HepG2 (cell line): ENCODE measurements at regions not wholly inside any gene's neighbourhood (a gene's known extent, or its start where the extent isn't known, plus 50 kb on each side); places are given as distances from the start of the nearest gene placed in this dataset.

Experiments used
- ATAC-seq: fragments of 200-7000 bp; cut with Tn5 transposase; 3 replicates; pipeline ENCODE4 v1.9.1; 2020; ENCODE audit warnings: mild to moderate bottlenecking, moderate library complexity
- BruUV-seq: library from RNA; stranded (reverse); fragments of 400-500 nt; replicated peaks from 2 replicates; lab custom pipeline; 2021; lab: Mats Ljungman, UMichigan
- CTCF ChIA-PET: fragments of 300-600 bp; formaldehyde crosslinking; extraction: SDS; loops from one replicate; lab custom pipeline; 2021; ENCODE audit warnings: low total read pairs, inconsistent platforms, low intra/inter-chr PET ratio; lab: Yijun Ruan, JAX
- POLR2A ChIA-PET: fragments of 350-600 bp; sonication (Branson Sonifier 250); formaldehyde crosslinking; loops from one replicate; lab custom pipeline; 2020; ENCODE audit warnings: antibody characterized with exemption, inconsistent platforms; lab: Yijun Ruan, JAX
- DNase-seq: peaks from one replicate; pipeline ENCODE4 v3.0.0-alpha.2; 2015; ENCODE audit warnings: low spot score
- FAIRE-seq: peaks from 3 replicates; lab custom pipeline; 2011; peaks lifted over from hg19 to GRCh38; lab: Jason Lieb, UNC
- H2AFZ ChIP-seq: one replicate; pipeline ENCODE4 v1.6.1; 2011; ENCODE audit warnings: low read length, inconsistent platforms
- H3K27ac ChIP-seq: fragments of 300-600 bp; 3 replicates; pipeline ENCODE4 v1.8.0; 2011; ENCODE audit warnings: mixed run types, mild to moderate bottlenecking, mixed read lengths, low read length, inconsistent platforms; ENCODE audit not compliant: insufficient read depth; ENCODE audit errors: extremely low read length
- H3K27me3 ChIP-seq, 2 experiments: fragments of 200-600 bp in 1 of 2; 2 replicates in 1 of 2; 3 replicates in 1 of 2; pipeline versions ENCODE4 v1.6.0 to v1.8.0; 2011; ENCODE audit warnings: low read length in 2 of 2, mild to moderate bottlenecking in 2 of 2, moderate library complexity in 2 of 2, inconsistent platforms in 1 of 2; ENCODE audit not compliant: insufficient read depth in 2 of 2, control insufficient read depth in 1 of 2
- H3K36me3 ChIP-seq, 2 experiments: fragments of 200-600 bp in 1 of 2; replicated peaks in 1 of 2; 2 replicates in 1 of 2; 3 replicates in 1 of 2; pipeline versions ENCODE4 v1.5.1 to v1.8.0; 2011; ENCODE audit warnings: low read length in 2 of 2, inconsistent platforms in 1 of 2; ENCODE audit not compliant: insufficient read depth in 2 of 2, control insufficient read depth in 1 of 2
- H3K4me1 ChIP-seq: 2 replicates; pipeline ENCODE4 v1.5.1; 2012; ENCODE audit warnings: low read length, inconsistent platforms; ENCODE audit not compliant: insufficient read depth
- H3K4me2 ChIP-seq: 2 replicates; pipeline ENCODE4 v1.6.0; 2011; ENCODE audit warnings: low read depth, low read length, inconsistent platforms
- H3K4me3 ChIP-seq, 3 experiments: fragments of 200-600 bp in 1 of 3; sonication (generic), shearing (Covaris generic) in 1 of 3; replicated peaks in 1 of 3; 2 replicates each; pipeline ENCODE4 v1.5.1; 2011 to 2016; ENCODE audit warnings: low read length in 3 of 3, inconsistent platforms in 2 of 3, low read depth in 2 of 3, mild to moderate bottlenecking in 2 of 3, control low read depth in 1 of 3, mixed read lengths in 1 of 3; ENCODE audit not compliant: insufficient read depth in 1 of 3
- H3K79me2 ChIP-seq: one replicate; pipeline ENCODE4 v1.6.1; 2011; ENCODE audit warnings: low read length, inconsistent platforms; ENCODE audit not compliant: insufficient read depth
- H3K9ac ChIP-seq: 2 replicates; pipeline ENCODE4 v1.6.0; 2011; ENCODE audit warnings: mild to moderate bottlenecking, low read depth, low read length, inconsistent platforms; ENCODE audit not compliant: insufficient read depth
- H3K9me3 ChIP-seq: 2 replicates; pipeline ENCODE4 v1.5.1; 2012; ENCODE audit warnings: mild to moderate bottlenecking, low read length
- H4K20me1 ChIP-seq: 2 replicates; pipeline ENCODE4 v1.6.0; 2011; ENCODE audit warnings: inconsistent platforms, mild to moderate bottlenecking, low read length, moderate library complexity; ENCODE audit not compliant: insufficient read depth
- ADNP ChIP-seq: sonication (generic); formaldehyde crosslinking; IDR thresholded peaks from 2 replicates; pipeline ENCODE4 v1.4.0; 2020; ENCODE audit warnings: missing genetic modification reagents
- ARNTL ChIP-seq: sonication (generic); formaldehyde crosslinking; IDR thresholded peaks from 2 replicates; pipeline ENCODE4 v1.4.0; 2020; ENCODE audit warnings: mild to moderate bottlenecking, missing genetic modification reagents
- CEBPG ChIP-seq: IDR thresholded peaks from 2 replicates; pipeline ENCODE4 v1.6.1; 2016
- GFI1 ChIP-seq: sonication (generic); formaldehyde crosslinking; IDR thresholded peaks from 2 replicates; pipeline ENCODE4 v1.5.0; 2020; ENCODE audit warnings: missing genetic modification reagents, mild to moderate bottlenecking, borderline replicate concordance
- GRHL1 ChIP-seq: sonication (generic); formaldehyde crosslinking; conservative IDR thresholded peaks from 2 replicates; pipeline ENCODE4 v1.8.0; 2022; ENCODE audit warnings: missing genetic modification reagents
- MAX ChIP-seq: IDR thresholded peaks from 2 replicates; pipeline ENCODE4 v1.6.1; 2012; ENCODE audit warnings: inconsistent platforms
- STAG1 ChIP-seq: sonication (generic); formaldehyde crosslinking; IDR thresholded peaks from 2 replicates; pipeline ENCODE4 v1.4.0; 2020; ENCODE audit warnings: missing genetic modification reagents
- ZNF101 ChIP-seq: sonication (generic); formaldehyde crosslinking; IDR thresholded peaks from 2 replicates; pipeline ENCODE4 v1.4.0; 2020; ENCODE audit warnings: mild to moderate bottlenecking, low read depth, missing genetic modification reagents, borderline replicate concordance
- ZNF34 ChIP-seq: sonication (generic); formaldehyde crosslinking; IDR thresholded peaks from 2 replicates; pipeline ENCODE4 v1.4.0; 2020; ENCODE audit warnings: mild to moderate bottlenecking, missing genetic modification reagents, borderline replicate concordance
- ZNF616 ChIP-seq: sonication (generic); formaldehyde crosslinking; IDR thresholded peaks from 2 replicates; pipeline ENCODE4 v1.5.0; 2020; ENCODE audit warnings: low read depth, mild to moderate bottlenecking, missing genetic modification reagents
- ZNF652 ChIP-seq: IDR thresholded peaks from 2 replicates; pipeline ENCODE4 v1.6.1; 2016; ENCODE audit warnings: low read depth, borderline replicate concordance
- WGBS: methylation state at CpG from one replicate; pipeline ENCODE4 v1.1.6; 2017; ENCODE audit warnings: low lambda C conversion rate; 5-methylcytosine and 5-hydroxymethylcytosine counted together
- in situ Hi-C: cut with HindIII; loops from 2 replicates; pipeline ENCODE4 v1.10.0; 2017; ENCODE audit warnings: low pct_unique_long_range_greater_than_20kb; ENCODE audit not compliant: extremely low pct_ligation_motif_present
- intact Hi-C: fragments of 100-400 bp; cut with micrococcal nuclease; formaldehyde crosslinking; loops from one replicate; pipeline ENCODE4 v1.10.0; 2022; ENCODE audit not compliant: unreplicated experiment
- TF ChIP-seq, protein P1 (sequence below): sonication (generic); formaldehyde crosslinking; IDR thresholded peaks from 2 replicates; pipeline ENCODE4 v1.5.0; 2020; ENCODE audit warnings: mild to moderate bottlenecking, low read depth, missing genetic modification reagents, borderline replicate concordance
- TF ChIP-seq, protein P2 (sequence below): sonication (generic); formaldehyde crosslinking; IDR thresholded peaks from 2 replicates; pipeline ENCODE4 v1.4.0; 2020; ENCODE audit warnings: mild to moderate bottlenecking, missing genetic modification reagents
- TF ChIP-seq, protein P3 (sequence below): sonication (generic); formaldehyde crosslinking; IDR thresholded peaks from 2 replicates; pipeline ENCODE4 v1.4.0; 2020; ENCODE audit warnings: missing genetic modification reagents

DNA sequence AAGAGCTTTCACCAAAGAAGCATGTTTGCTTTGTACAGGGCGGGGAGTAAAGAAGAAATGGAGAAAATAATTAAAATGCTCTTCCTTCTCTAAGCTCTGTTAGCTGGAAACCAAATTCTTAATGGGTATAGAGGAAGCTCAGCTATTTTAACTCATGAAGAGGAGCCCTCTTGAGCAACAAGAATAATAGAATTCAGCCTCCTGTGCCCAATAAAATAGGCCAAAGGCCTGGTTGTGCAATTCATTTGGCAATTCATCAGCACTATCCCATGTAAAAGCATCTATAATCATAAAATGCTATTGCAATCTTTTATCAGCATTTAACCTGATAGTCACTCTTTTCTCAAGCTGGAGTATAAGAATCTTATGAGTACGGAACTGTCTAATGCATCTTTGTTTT, 133.6 kb upstream of the CDH6 start:
- no peak for FAIRE-seq
- POLR2A ChIA-PET = no interaction called here
- no peak overlapping the region for H3K4me2 ChIP-seq
- no peaks in the 10 kb centered on the region; a peak in 1 of 5 replicates for H3K27me3 ChIP-seq
- in situ Hi-C loops (no loop called here), intact Hi-C loops (no loop called here)
- WGBS = 1% methylated on average over 2 of the region's 2 CpGs
- no TSS peak for BruUV-seq
- no peak overlapping the region for H2AFZ ChIP-seq
- no peak for ATAC-seq
- no peak overlapping the region for H3K9ac ChIP-seq
- no peak overlapping the region for H3K27ac ChIP-seq
- no peaks in the 10 kb centered on the region for H3K9me3 ChIP-seq
- H4K20me1 ChIP-seq = no peaks in the 10 kb centered on the region
- H3K79me2 ChIP-seq = no peaks in the 10 kb centered on the region
- H3K36me3 ChIP-seq = no peaks in the 10 kb centered on the region
- H3K4me1 ChIP-seq = no peaks in the 10 kb centered on the region
- no peak for DNase-seq
- CTCF ChIA-PET = no interaction called here
- TF ChIP-seq ARNTL (CRISPR knock-in tag) (no peak), CEBPG (CRISPR knock-in tag) (no peak), ADNP (CRISPR knock-in tag) (no peak), ZNF652 (no peak), MAX (no peak), ZNF616 (no peak), GFI1 (no peak), ZNF34 (CRISPR knock-in tag) (no peak), STAG1 (CRISPR knock-in tag) (no peak), ZNF101 (CRISPR knock-in tag) (no peak), GRHL1 (no peak)
- TF ChIP-seq, protein P1, sequence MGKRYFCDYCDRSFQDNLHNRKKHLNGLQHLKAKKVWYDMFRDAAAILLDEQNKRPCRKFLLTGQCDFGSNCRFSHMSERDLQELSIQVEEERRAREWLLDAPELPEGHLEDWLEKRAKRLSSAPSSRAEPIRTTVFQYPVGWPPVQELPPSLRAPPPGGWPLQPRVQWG (CRISPR knock-in tag) = no peak
- TF ChIP-seq, protein P2, sequence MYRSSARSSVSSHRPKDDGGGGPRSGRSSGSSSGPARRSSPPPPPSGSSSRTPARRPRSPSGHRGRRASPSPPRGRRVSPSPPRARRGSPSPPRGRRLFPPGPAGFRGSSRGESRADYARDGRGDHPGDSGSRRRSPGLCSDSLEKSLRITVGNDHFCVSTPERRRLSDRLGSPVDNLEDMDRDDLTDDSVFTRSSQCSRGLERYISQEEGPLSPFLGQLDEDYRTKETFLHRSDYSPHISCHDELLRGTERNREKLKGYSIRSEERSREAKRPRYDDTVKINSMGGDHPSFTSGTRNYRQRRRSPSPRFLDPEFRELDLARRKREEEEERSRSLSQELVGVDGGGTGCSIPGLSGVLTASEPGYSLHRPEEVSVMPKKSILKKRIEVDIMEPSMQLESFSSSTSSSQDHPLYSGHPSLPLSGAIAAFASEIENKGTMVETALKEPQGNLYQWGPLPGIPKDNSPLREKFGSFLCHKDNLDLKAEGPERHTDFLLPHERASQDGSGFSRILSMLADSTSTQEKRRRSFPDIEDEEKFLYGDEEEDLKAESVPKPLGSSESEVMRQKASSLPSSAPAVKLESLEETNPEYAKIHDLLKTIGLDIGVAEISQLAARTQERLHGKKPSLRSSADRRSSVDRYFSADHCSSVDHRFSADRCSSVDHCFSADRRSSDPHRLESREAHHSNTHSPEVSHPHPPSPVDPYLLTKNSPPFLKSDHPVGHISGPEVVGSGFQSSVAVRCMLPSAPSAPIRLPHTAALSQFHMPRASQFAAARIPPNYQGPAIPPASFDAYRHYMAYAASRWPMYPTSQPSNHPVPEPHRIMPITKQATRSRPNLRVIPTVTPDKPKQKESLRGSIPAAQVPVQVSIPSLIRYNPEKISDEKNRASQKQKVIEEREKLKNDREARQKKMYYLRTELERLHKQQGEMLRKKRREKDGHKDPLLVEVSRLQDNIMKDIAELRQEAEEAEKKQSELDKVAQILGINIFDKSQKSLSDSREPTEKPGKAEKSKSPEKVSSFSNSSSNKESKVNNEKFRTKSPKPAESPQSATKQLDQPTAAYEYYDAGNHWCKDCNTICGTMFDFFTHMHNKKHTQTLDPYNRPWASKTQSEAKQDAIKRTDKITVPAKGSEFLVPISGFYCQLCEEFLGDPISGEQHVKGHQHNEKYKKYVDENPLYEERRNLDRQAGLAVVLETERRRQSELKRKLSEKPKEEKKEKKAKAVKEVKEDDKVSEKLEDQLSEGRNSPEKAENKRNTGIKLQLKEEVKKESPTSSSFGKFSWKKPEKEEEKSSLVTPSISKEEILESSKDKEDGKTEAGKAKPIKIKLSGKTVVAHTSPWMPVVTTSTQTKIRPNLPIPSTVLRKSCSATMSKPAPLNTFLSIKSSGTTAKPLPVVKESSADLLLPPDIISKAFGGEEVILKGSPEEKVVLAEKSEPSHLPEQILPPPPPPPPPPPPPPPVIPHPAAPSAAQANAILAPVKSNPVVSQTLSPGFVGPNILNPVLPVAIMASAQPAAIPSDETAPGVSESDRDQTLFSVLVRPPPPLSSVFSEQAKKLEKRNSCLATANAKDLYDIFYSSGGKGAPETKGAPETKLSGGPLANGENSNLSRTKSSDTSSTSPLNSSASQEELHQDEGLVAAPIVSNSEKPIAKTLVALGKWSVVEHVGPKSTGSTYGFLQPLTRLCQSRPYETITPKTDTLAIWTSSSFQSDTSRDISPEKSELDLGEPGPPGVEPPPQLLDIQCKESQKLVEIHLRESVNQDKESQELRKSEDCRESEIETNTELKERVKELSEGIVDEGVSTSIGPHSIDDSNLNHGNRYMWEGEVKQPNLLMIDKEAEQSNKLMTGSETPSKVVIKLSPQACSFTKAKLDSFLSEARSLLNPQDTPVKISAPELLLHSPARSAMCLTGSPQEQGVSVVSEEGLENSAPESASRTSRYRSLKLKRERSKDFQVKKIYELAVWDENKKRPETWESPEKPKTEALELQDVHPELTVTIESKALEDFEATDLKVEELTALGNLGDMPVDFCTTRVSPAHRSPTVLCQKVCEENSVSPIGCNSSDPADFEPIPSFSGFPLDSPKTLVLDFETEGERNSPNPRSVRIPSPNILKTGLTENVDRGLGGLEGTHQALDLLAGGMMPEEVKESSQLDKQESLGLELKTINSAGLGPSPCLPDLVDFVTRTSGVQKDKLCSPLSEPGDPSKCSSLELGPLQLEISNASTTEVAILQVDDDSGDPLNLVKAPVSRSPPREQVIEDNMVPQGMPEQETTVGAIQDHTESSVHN (CRISPR knock-in tag) = no peak
- TF ChIP-seq, protein P3, sequence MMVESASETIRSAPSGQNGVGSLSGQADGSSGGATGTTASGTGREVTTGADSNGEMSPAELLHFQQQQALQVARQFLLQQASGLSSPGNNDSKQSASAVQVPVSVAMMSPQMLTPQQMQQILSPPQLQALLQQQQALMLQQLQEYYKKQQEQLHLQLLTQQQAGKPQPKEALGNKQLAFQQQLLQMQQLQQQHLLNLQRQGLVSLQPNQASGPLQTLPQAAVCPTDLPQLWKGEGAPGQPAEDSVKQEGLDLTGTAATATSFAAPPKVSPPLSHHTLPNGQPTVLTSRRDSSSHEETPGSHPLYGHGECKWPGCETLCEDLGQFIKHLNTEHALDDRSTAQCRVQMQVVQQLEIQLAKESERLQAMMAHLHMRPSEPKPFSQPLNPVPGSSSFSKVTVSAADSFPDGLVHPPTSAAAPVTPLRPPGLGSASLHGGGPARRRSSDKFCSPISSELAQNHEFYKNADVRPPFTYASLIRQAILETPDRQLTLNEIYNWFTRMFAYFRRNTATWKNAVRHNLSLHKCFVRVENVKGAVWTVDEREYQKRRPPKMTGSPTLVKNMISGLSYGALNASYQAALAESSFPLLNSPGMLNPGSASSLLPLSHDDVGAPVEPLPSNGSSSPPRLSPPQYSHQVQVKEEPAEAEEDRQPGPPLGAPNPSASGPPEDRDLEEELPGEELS (CRISPR knock-in tag) = no peak
- no peak overlapping the region for H3K4me3 ChIP-seq
